AG09309 (cell line): ENCODE measurements at regions not wholly inside any gene's neighbourhood (a gene's known extent, or its start where the extent isn't known, plus 50 kb on each side); places are given as distances from the start of the nearest gene placed in this dataset.

Experiments used
- DNase-seq: peaks from one replicate; pipeline ENCODE4 v3.0.0-alpha.2; 2010; ENCODE audit warnings: low read depth
- H3K4me3 ChIP-seq: 2 replicates; pipeline ENCODE4 v1.5.1; 2011; ENCODE audit warnings: mild to moderate bottlenecking, low read depth, low read length, moderate library complexity; ENCODE audit not compliant: control insufficient read depth
- CTCF ChIP-seq: IDR thresholded peaks from 2 replicates; pipeline ENCODE4 v1.5.1; 2011; ENCODE audit warnings: mild to moderate bottlenecking, low read depth, low read length, inconsistent platforms; ENCODE audit not compliant: insufficient read depth, control insufficient read depth; ENCODE audit errors: missing control alignments

- no peak overlapping the region for H3K4me3 ChIP-seq
- no peak for TF ChIP-seq CTCF
- no peak for DNase-seq
Measured at GRCh38 chr12:90301561-90302133, 593.0 kb upstream of the ATP2B1 start.

GRCh38 chr12:90301095-90301494 is 592.5 kb upstream of the ATP2B1 start:
- H3K4me3 ChIP-seq = no peak overlapping the region
- no peak for DNase-seq
- no peak for TF ChIP-seq CTCF

GRCh38 chr12:90299666-90300065 is 591.0 kb upstream of the ATP2B1 start:
- TF ChIP-seq CTCF = no peak
- no peak overlapping the region for H3K4me3 ChIP-seq

GRCh38 chr12:90299121-90299520 is 590.5 kb upstream of the ATP2B1 start:
- DNase-seq = no peak
- H3K4me3 ChIP-seq = no peak overlapping the region
- no peak for TF ChIP-seq CTCF

More at GRCh38 chr12:90299666-90300065, 591.0 kb upstream of the ATP2B1 start:
- DNase-seq = no peak

- no peak for TF ChIP-seq CTCF
- no peak overlapping the region for H3K4me3 ChIP-seq
- DNase-seq = no peak
Measured at GRCh38 chr12:90298289-90298948, 589.8 kb upstream of the ATP2B1 start.

GRCh38 chr12:90295858-90296257 is 587.2 kb upstream of the ATP2B1 start:
- no peak for TF ChIP-seq CTCF
- no peak for DNase-seq
- no peak overlapping the region for H3K4me3 ChIP-seq
